Heart left ventricle (tissue), 13 donors: ENCODE measurements at regions not wholly inside any gene's neighbourhood (a gene's known extent, or its start where the extent isn't known, plus 50 kb on each side); places are given as distances from the start of the nearest gene placed in this dataset.

Experiments
- POLR2A ChIP-seq, 2 donors: fragments of 450-650 bp; IDR thresholded peaks; one replicate each; pipeline ENCODE4 v1.6.1; 2017; ENCODE audit warnings: antibody characterized with exemption in 2 of 2, mild to moderate bottlenecking in 2 of 2, moderate library complexity in 2 of 2
- TF ChIP-seq, protein P1 (sequence below), 12 donors: fragments of 200-600 bp; sonication (generic) in 4 of 12; IDR thresholded peaks; one replicate each; pipeline versions ENCODE4 v1.5.0 to v1.8.0; 2018 to 2022; ENCODE audit warnings: antibody characterized with exemption in 12 of 12, mild to moderate bottlenecking in 5 of 12
- donor health status: ischemic (EF 13 %, LVEDD 7.1; RV severe dilation, severe dysfunction).
- donor health status: DM: no; HTN: yes; CAD: no.
- donor health status: DM: no; HTN: no; CAD: no.
- donor health status: ischemic (EF 25% LVEDD 6.9; RV normal size, moderate dysfunction).
- donor health status: ischemic (EF 25% LVEDD 5.7; RV mildly dilated, moderate dysfunction).
- donor health status: ischemic (EF 35%, LVEDD 5.7; RV mildly dilated, moderate dysfunction).
- donor health status: nonischemic (EF 11% LVEDD 7.7; RV severe dilation, severe dysfunction).
- donor health status: DM: yes; HTN: yes; CAD: no.
- donor health status: PGD.
- donor health status: ischemic (EF 29% LVEDD 5.4; RV normal size, mild dysfunction).
- donor health status: nonischemic (EF 23%, LVEDD 6.1; RV moderate dilation, normal function).

- TF ChIP-seq, protein P1, sequence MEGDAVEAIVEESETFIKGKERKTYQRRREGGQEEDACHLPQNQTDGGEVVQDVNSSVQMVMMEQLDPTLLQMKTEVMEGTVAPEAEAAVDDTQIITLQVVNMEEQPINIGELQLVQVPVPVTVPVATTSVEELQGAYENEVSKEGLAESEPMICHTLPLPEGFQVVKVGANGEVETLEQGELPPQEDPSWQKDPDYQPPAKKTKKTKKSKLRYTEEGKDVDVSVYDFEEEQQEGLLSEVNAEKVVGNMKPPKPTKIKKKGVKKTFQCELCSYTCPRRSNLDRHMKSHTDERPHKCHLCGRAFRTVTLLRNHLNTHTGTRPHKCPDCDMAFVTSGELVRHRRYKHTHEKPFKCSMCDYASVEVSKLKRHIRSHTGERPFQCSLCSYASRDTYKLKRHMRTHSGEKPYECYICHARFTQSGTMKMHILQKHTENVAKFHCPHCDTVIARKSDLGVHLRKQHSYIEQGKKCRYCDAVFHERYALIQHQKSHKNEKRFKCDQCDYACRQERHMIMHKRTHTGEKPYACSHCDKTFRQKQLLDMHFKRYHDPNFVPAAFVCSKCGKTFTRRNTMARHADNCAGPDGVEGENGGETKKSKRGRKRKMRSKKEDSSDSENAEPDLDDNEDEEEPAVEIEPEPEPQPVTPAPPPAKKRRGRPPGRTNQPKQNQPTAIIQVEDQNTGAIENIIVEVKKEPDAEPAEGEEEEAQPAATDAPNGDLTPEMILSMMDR (IDR thresholded peaks at IDR 0.05), result no peak
- TF ChIP-seq POLR2A (IDR thresholded peaks at IDR 0.05), result no peak
Measured at GRCh38 chr6:44615621-44616020, 228.1 kb downstream of the CDC5L start.
